ENCODE measurements at regions not wholly inside any gene's neighbourhood (a gene's known extent, or its start where the extent isn't known, plus 50 kb on each side); places are given as distances from the start of the nearest gene placed in this dataset.
"Not testable (repeated sequence)": the region's sequence is repeated elsewhere in the genome, so short reads cannot be mapped to it uniquely, and the experiment has no call there.

GRCh38 chr10:78436222-78436573, 402.5 kb downstream of the RPS24 start:
- DNase-seq (ENCODE audit: extremely low spot score, insufficient read length, low read depth) (no peak), FAIRE-seq (no peak)

GRCh38 chr10:78436706-78437406, 403.2 kb downstream of the RPS24 start:
- no peak for DNase-seq (ENCODE audit: extremely low spot score, insufficient read length, low read depth)
- FAIRE-seq, result no peak

DNA sequence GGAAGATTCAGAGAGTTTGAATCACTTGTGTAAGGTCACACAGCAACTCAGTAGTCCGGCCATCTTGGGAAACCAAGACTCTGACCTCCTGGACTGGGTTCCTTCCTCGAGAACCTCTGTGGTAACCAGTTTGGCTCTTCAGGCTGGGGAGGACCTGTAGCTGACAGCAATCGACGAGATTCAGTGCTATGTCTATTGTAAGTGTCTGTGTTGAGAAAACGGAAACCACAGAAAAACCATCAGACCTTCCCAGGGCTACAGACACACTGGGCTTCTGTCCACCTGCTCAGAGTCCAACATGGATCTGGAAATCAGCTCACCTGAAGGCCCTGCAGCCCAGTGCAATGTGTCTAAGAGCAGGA, 403.7 kb downstream of the RPS24 start:
- DNase-seq (ENCODE audit: extremely low spot score, insufficient read length, low read depth), result no peak
- FAIRE-seq, result no peak

- FAIRE-seq, result no peak
Measured at GRCh38 chr10:78437998-78438906, 404.6 kb downstream of the RPS24 start.

GRCh38 chr10:78438907-78439809, 405.5 kb downstream of the RPS24 start:
- FAIRE-seq, result no peak
- DNase-seq (ENCODE audit: extremely low spot score, insufficient read length, low read depth), result no peak

More at GRCh38 chr10:78437998-78438906, 404.6 kb downstream of the RPS24 start:
- DNase-seq (ENCODE audit: extremely low spot score, insufficient read length, low read depth), result no peak

GRCh38 chr10:78441010-78441409, 407.3 kb downstream of the RPS24 start:
- DNase-seq (ENCODE audit: extremely low spot score, insufficient read length, low read depth) (no peak), FAIRE-seq (no peak)

- DNase-seq (ENCODE audit: extremely low spot score, insufficient read length, low read depth) (no peak), FAIRE-seq (no peak)
Measured at GRCh38 chr10:78441694-78442093, 408.0 kb downstream of the RPS24 start.

DNA sequence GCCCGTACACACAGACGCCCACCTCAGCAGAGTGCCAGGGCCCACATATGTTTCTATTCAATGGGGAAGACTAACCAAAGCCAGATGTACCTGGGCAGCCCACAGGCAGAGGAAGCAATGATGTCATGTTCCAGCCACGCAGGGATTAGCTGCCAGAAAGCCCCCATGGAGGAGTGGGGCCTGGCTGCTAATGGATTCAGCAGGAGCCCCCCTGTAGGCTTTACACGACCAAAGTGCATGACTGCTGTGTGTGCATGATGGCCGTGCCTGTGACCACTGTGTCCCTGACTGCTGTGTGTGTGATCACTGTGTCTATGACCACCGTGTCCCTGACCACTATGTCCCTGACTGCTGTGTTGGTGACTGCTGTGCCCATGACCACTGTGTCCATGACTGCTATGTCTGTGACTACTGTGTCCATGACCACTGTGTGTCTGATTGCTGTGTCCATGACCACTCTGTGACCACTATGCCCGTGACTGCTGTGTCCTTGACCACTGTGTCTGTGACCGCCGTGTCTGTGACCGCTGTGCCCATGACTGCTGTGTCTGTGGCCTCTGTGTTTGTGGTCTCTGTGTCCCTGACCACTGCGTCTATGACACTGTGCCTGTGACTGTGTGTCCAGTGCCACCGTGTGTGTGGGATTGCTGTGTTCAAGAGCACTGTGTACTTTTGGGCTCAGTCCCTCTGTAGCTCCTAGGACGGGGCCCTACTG, 409.3 kb downstream of the RPS24 start:
- FAIRE-seq (no peak), DNase-seq (ENCODE audit: extremely low spot score, insufficient read length, low read depth) (no peak)

DNA sequence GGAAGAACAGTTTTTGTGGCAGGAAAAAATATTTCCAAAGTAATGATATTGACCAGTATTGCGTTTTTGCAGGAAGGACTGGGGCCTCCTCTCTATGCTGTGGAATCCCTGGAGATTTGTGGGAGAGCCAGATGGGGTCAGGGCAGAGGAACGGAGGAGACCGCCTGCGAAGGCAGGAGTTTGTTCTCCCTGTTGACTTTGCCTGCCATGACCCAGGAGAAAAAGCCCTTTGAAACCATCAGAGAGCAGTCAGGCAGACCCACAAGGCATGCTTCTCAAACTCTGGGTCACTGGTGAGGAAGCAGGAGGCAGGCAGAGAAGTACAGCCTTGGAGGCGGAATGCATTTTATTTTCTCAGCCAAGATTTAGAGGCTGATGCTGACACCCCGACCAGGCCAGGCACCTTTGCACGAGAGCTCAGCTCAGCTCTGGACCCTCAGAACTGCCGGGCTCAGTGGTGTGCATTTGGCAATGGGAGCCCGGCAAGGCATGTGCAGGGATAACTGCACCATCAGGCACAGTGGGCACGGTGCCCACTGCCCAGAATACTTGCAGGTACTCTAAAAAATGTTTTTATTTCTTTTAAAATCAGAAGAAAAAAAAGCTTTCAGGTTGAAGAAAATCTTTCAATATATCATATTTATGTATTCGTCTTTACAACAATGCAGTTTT, 410.4 kb downstream of the RPS24 start:
- FAIRE-seq, result no peak

DNA sequence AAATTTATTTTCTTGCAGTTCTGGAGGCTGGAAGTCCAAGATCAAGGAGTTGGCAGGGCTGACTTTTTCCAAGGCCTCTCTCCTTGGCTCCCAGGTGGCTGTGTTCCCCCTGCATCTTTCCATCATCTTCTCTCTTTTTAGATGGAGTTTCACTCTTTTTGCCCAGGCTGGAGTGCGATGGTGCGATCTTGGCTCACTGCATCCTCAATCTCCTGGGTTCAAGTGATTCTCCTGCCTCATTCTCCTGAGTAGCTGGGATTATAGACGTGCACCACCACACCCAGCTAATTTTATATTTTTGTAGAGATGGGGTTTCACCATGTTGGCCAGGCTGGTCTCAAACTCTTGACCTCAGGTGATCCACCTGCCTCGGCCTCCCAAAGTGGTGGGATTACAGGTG, 411.1 kb downstream of the RPS24 start:
- not testable (repeated sequence) for FAIRE-seq; DNase-seq (ENCODE audit: extremely low spot score, insufficient read length, low read depth)

More for the DNA sequence above, 410.4 kb downstream of the RPS24 start:
- DNase-seq (ENCODE audit: extremely low spot score, insufficient read length, low read depth), result no peak

- DNase-seq (ENCODE audit: extremely low spot score, insufficient read length, low read depth) (no peak), FAIRE-seq (no peak)
Measured at GRCh38 chr10:78445308-78445707, 411.6 kb downstream of the RPS24 start.

GRCh38 chr10:78448470-78448869, 414.8 kb downstream of the RPS24 start:
- FAIRE-seq (no peak), DNase-seq (ENCODE audit: extremely low spot score, insufficient read length, low read depth) (no peak)

DNA sequence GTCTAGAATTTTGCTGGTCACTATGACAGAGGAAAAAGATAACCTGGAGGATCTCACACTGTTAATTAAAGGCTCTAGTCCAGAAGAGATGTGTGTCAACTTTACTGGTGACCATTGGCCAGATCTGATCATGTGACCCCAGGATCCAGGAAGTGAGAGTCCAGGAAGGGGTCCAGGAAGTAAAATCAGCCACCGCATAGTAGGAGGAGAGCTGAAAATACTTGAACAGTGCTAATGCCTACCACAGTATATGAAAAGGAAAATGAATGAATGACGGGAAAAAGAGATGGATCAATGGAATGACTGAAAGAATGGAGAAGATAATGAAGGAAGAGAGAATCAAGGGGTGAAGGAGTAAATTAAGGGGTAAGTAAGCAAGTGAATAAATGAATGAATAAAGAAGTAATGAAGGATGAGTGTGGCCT, 415.3 kb downstream of the RPS24 start:
- DNase-seq (ENCODE audit: extremely low spot score, insufficient read length, low read depth), result no peak
- no peak for FAIRE-seq

DNA sequence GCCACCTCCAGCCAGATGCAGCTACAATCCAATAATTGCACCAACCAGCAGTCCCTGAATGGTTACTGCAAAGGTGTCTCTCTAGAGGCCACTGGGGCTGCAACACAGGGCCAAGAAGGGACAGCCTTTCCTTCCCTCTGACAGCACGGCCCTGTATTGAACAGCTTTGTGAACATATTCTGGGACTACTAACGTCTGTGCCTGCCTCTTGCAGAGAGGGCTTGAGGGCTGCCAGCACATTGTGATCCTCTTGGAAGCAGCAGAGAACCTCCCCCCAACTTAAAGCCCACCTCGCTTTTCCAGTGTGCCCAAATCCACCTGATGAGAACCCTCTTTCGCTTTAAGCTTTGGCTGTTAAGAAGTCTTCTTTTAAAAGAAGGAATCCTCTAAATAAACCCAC, 415.9 kb downstream of the RPS24 start:
- FAIRE-seq (no peak), DNase-seq (ENCODE audit: extremely low spot score, insufficient read length, low read depth) (no peak)

GRCh38 chr10:78450239-78450638, 416.6 kb downstream of the RPS24 start:
- DNase-seq (ENCODE audit: extremely low spot score, insufficient read length, low read depth) (no peak), FAIRE-seq (no peak)

GRCh38 chr10:78450807-78451485, 417.3 kb downstream of the RPS24 start:
- DNase-seq (ENCODE audit: extremely low spot score, insufficient read length, low read depth) (no peak), FAIRE-seq (no peak)

DNA sequence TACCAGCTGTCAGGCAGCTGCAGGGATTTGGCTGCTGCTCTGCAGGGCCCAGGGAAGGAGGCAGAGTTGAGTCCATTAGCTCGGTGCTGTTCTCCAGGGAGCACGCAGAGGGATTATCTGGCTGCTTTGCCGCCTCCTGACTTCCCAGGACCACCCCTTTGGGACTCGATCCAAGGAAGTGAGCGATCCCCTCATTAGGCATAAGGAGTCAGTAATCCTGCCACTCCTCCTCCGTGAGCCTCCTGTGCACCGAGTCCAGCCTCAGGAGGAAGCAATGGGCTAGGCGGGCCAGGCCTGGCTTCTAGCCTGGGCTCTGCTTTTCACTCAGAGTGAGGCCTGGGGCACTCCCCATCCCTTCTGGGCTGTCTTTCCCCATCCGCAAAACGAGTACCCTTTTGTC, 417.9 kb downstream of the RPS24 start:
- FAIRE-seq, result no peak
- no peak for DNase-seq (ENCODE audit: extremely low spot score, insufficient read length, low read depth)

- no peak for DNase-seq (ENCODE audit: extremely low spot score, insufficient read length, low read depth)
- FAIRE-seq, result no peak
Measured at GRCh38 chr10:78454123-78454645, 420.5 kb downstream of the RPS24 start.

All from GM18507 (cell line).